GM10248 (cell line): ENCODE measurements at regions not wholly inside any gene's neighbourhood (a gene's known extent, or its start where the extent isn't known, plus 50 kb on each side); places are given as distances from the start of the nearest gene placed in this dataset.

Source experiments
- CTCF ChIA-PET: fragments of 300-600 bp; sonication (Branson Sonifier 250); formaldehyde crosslinking; extraction: SDS; loops from one replicate; lab custom pipeline; 2021; ENCODE audit warnings: antibody characterized with exemption; lab: Yijun Ruan, JAX
- POLR2A ChIA-PET: fragments of 350-650 bp; sonication (Branson Sonifier 250); formaldehyde crosslinking; extraction: SDS; loops from one replicate; lab custom pipeline; 2020; ENCODE audit warnings: antibody characterized with exemption; lab: Yijun Ruan, JAX
- DNase-seq: peaks from one replicate; pipeline ENCODE4 v3.0.0; 2012; ENCODE audit errors: extremely low spot score
- CTCF ChIP-seq: IDR thresholded peaks from 2 replicates; pipeline ENCODE4 v1.5.1; 2012; ENCODE audit warnings: mild to moderate bottlenecking, low read depth; ENCODE audit errors: extremely low read depth, missing control alignments, control extremely low read depth

DNA sequence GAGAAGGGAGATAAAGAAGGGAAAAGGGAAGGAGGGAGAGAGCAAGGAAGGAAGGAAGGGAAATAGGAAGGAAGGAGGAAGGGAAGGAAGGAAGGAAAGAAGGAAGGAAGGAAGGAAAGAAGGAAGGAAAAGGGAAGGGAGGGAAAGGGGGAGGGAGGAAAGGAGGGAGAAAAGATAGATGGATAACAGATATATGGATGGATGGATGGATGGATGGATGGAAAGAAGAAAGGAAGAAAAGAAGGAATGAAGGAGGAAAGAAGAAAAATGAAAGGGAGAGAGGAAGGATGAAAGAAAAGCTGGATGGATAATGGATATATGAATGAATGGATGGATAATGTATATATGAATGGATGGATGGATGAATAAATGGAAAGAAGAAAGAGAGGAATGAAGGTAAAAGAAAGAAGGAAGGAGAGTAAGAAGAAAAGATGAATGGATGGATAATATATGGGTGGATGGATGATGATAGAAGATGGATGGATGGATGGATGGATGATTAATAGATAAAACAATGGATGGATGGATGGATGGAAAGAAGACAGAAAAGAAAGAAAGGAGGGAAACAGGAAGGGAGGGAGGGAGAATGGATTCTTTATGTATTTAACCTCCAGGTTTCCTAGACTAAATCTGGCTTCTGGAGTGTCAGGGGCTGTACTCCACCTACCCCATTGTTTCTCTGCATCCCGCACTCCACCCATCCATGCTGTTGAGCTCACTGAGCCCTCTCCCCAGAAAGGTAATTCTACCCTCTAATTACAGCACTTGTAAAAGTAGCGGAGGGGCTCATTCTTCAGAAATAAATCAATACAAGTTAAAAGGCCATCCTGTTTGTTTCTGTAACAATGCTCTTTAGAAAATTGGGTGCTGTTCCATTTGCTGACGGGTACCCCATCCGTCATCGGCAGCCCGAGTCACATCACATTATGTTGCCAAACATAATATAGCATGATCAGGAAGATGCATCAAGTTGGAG is 506.1 kb downstream of the MIAT start:
- TF ChIP-seq CTCF: no peak
- CTCF ChIA-PET: no interaction called here
- POLR2A ChIA-PET: no interaction called here
- no peak for DNase-seq

DNA sequence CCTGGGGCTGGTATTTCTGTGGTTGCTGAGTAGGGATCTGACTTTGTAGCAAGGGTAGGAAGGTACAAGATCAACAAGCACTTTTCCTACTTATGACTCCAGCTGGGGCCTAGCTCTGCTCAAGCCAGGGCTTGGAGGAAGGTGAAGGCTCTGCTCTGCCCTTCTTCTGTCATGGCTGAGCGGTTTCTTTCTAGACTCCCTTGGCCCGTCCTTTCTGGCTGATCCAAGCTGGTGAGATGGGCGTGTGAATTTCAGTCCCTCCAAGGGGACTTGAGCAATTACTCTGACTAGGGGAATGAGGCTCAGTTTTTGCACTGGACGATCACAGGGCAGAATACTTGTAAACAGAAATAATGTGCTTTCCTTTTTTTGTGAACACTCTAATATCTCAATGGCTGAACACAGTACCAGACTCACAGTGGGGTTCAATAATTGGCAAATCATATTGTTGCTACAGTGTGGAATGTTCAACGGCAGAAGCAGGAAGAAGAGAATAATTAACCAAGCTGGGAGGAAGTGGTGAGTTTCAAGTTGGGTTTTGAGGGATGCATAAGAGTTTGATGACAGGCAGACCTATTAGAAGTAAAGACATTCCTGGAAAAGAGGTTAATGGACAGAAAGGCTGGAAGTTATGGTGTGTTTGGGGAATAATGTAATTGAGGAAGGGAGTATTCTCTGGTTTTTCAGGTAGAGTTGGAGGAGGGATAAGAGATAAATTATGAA is 507.6 kb downstream of the MIAT start:
- DNase-seq: no peak
- TF ChIP-seq CTCF: no peak
- ChIA-PET POLR2A (no interaction called here), CTCF (no interaction called here)

GRCh38 chr22:27168681-27169080 is 511.3 kb downstream of the MIAT start:
- no peak for TF ChIP-seq CTCF
- ChIA-PET CTCF (no interaction called here), POLR2A (no interaction called here)
- DNase-seq: no peak

GRCh38 chr22:27170491-27170890 is 513.1 kb downstream of the MIAT start:
- DNase-seq: no peak
- TF ChIP-seq CTCF: no peak
- ChIA-PET POLR2A (no interaction called here), CTCF (interaction anchor here (1.8 kb wide), 1 partner anchor 10 kb away, joined by 7 read pairs; no protein-coding TSS in a partner anchor)

GRCh38 chr22:27171212-27171611 is 513.8 kb downstream of the MIAT start:
- CTCF ChIA-PET: interaction anchor here (1.8 kb wide), 1 partner anchor 9 kb away, joined by 7 read pairs; no protein-coding TSS in a partner anchor
- POLR2A ChIA-PET: no interaction called here
- DNase-seq: no peak
- TF ChIP-seq CTCF: no peak

GRCh38 chr22:27173530-27173929 is 516.1 kb downstream of the MIAT start:
- ChIA-PET CTCF (interaction anchor here (1.0 kb wide), 1 partner anchor 11 kb away, joined by 3 read pairs; no protein-coding TSS in a partner anchor), POLR2A (no interaction called here)
- no peak for TF ChIP-seq CTCF
- DNase-seq: no peak
